ENCODE measurements at regions not wholly inside any gene's neighbourhood (a gene's known extent, or its start where the extent isn't known, plus 50 kb on each side); places are given as distances from the start of the nearest gene placed in this dataset.

DNA sequence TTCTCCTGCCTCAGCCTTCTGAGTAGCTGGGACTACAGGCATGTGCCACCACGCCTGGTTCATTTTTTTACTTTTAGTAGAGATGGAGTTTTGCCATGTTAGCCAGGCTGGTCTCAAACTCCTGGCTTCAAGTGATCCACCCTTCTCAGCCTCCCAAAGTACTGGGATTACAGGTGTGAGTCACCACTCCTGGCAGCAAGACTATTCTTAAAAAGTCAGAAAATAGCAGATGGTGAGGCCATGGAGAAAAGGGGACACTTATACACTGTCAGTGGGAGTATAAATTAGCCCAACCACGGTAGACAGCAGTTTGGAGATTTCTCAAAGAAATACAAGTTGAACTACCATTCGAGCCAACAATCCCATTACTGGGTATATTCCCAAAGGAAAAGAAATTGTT lies 603.3 kb upstream of the TBL1XR1 start:
- Histone ChIP-seq H3K79me2 (ENCODE audit: insufficient read depth, low read length) (no peaks in the 10 kb centered on the region), H3K36me3 (ENCODE audit: insufficient read depth, low read length) (no peaks in the 10 kb centered on the region), H3K27ac (ENCODE audit: low read depth, low read length) (peak overlapping the region; percentile 83), H3K4me3 (ENCODE audit: insufficient read depth, low read length) (no peak overlapping the region), H2AFZ (ENCODE audit: low read length) (no peak overlapping the region), H3K4me1 (ENCODE audit: insufficient read depth, low read length) (peaks cover 40% of the 10 kb centered on the region), H3K9me3 (ENCODE audit: low read depth, low read length) (no peaks in the 10 kb centered on the region), H3K27me3 (ENCODE audit: insufficient read depth, low read length) (no peaks in the 10 kb centered on the region), H4K20me1 (ENCODE audit: insufficient read depth, low read length) (no peaks in the 10 kb centered on the region), H3K4me2 (ENCODE audit: insufficient read depth, low read length) (no peak overlapping the region)
- no peak for DNase-seq (ENCODE audit: insufficient read length, low spot score, missing footprints)
- TF ChIP-seq, protein P1, sequence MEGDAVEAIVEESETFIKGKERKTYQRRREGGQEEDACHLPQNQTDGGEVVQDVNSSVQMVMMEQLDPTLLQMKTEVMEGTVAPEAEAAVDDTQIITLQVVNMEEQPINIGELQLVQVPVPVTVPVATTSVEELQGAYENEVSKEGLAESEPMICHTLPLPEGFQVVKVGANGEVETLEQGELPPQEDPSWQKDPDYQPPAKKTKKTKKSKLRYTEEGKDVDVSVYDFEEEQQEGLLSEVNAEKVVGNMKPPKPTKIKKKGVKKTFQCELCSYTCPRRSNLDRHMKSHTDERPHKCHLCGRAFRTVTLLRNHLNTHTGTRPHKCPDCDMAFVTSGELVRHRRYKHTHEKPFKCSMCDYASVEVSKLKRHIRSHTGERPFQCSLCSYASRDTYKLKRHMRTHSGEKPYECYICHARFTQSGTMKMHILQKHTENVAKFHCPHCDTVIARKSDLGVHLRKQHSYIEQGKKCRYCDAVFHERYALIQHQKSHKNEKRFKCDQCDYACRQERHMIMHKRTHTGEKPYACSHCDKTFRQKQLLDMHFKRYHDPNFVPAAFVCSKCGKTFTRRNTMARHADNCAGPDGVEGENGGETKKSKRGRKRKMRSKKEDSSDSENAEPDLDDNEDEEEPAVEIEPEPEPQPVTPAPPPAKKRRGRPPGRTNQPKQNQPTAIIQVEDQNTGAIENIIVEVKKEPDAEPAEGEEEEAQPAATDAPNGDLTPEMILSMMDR (IDR thresholded peaks at IDR 0.05; ENCODE audit: extremely low read depth, low read depth, low read length): no peak

DNA sequence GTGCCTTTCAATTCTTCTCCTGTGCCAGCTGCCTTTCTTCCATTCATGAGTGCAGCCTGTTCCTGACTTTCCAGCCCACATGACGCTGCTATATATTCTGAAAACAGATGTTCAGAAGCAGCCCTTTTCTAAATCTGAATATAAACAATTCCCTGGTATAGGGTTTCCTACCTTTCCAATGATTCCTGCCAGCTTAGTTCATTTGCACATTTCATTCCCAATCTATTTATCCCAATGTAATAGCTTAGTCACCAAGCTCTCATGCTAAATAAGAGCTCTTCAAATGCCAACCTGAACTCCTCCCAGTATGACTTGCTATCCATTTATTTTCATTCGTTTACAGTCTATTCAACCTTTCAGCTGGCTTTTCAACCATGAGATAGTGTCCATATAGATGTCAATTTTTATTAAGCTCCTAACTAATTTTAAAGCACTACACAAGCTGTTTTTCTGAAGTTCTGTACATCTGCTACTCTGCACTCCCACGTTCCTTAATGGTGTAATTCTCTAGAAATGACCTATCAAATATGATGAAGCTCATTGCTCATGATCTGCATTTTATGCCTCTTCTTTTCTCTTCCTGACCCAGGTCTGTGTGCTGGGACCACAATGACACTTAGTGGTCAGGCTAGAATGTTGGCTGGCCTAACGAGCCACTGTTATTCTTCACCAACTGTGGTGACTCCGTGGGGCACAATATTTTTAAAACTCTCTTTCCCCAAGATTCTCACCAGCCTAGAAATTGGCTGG lies 605.0 kb upstream of the TBL1XR1 start:
- Histone ChIP-seq H4K20me1 (ENCODE audit: insufficient read depth, low read length) (no peaks in the 10 kb centered on the region), H3K79me2 (ENCODE audit: insufficient read depth, low read length) (no peaks in the 10 kb centered on the region), H3K4me2 (ENCODE audit: insufficient read depth, low read length) (peak overlapping the region; percentile 38), H3K4me3 (ENCODE audit: insufficient read depth, low read length) (no peak overlapping the region), H3K9me3 (ENCODE audit: low read depth, low read length) (no peaks in the 10 kb centered on the region), H3K36me3 (ENCODE audit: insufficient read depth, low read length) (no peaks in the 10 kb centered on the region), H3K27me3 (ENCODE audit: insufficient read depth, low read length) (no peaks in the 10 kb centered on the region), H2AFZ (ENCODE audit: low read length) (no peak overlapping the region), H3K4me1 (ENCODE audit: insufficient read depth, low read length) (peaks cover 40% of the 10 kb centered on the region), H3K27ac (ENCODE audit: low read depth, low read length) (peak overlapping the region; percentile 83)
- TF ChIP-seq, protein P1 (IDR thresholded peaks at IDR 0.05; ENCODE audit: extremely low read depth, low read depth, low read length): no peak
- peak; percentile 68 for DNase-seq (ENCODE audit: insufficient read length, low spot score, missing footprints)

DNA sequence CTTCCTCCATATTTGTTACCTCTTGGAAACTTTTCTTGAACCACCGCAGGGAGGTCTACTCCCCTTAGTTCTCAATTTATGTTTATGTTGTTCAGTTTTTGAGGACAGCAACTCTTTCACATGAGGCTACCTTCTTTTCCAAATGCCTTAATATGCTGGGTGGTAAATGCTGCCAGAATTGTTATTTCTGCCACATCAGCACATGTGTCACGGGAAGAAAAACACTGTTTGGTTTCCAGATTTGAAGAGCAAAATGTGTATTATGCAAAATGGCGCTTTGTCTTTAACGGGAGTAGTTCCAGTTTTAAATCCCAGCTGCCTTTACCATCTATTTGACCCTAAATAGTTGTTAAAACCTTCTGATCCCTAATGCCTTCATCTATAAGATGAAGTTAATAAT lies 606.2 kb upstream of the TBL1XR1 start:
- Histone ChIP-seq H3K9me3 (ENCODE audit: low read depth, low read length) (no peaks in the 10 kb centered on the region), H3K4me2 (ENCODE audit: insufficient read depth, low read length) (no peak overlapping the region), H3K27me3 (ENCODE audit: insufficient read depth, low read length) (no peaks in the 10 kb centered on the region), H3K79me2 (ENCODE audit: insufficient read depth, low read length) (no peaks in the 10 kb centered on the region), H3K27ac (ENCODE audit: low read depth, low read length) (peak overlapping the region; percentile 83), H4K20me1 (ENCODE audit: insufficient read depth, low read length) (no peaks in the 10 kb centered on the region), H3K4me1 (ENCODE audit: insufficient read depth, low read length) (peaks cover 40% of the 10 kb centered on the region), H3K36me3 (ENCODE audit: insufficient read depth, low read length) (no peaks in the 10 kb centered on the region), H2AFZ (ENCODE audit: low read length) (no peak overlapping the region), H3K4me3 (ENCODE audit: insufficient read depth, low read length) (no peak overlapping the region)
- TF ChIP-seq, protein P1 (IDR thresholded peaks at IDR 0.05; ENCODE audit: extremely low read depth, low read depth, low read length): no peak
- no peak for DNase-seq (ENCODE audit: insufficient read length, low spot score, missing footprints)

DNA sequence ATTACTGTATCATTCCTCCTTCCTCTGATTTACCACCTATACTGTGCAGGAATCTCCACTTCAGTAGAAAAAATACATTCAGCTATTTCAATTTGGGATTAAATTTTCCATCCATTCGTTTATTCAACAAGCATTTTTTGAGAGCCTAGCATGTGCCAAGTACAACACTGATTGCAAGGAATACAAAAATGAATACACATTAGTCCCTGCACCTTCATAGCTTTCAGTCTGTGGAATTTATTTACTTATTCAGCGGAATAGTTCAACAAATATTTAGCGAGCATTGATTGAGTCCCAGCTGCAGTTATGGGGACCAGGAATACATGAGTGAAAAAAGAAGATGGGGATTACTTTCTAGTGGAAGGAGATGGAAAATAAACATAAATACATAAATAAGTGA lies 606.8 kb upstream of the TBL1XR1 start:
- H3K27me3 ChIP-seq (ENCODE audit: insufficient read depth, low read length): no peaks in the 10 kb centered on the region
- no peak for DNase-seq (ENCODE audit: insufficient read length, low spot score, missing footprints)
- no peak overlapping the region for H3K4me2 ChIP-seq (ENCODE audit: insufficient read depth, low read length)
- no peaks in the 10 kb centered on the region for H3K9me3 ChIP-seq (ENCODE audit: low read depth, low read length)
- no peak overlapping the region for H2AFZ ChIP-seq (ENCODE audit: low read length)
- H3K4me1 ChIP-seq (ENCODE audit: insufficient read depth, low read length): peaks cover 40% of the 10 kb centered on the region
- no peak overlapping the region for H3K4me3 ChIP-seq (ENCODE audit: insufficient read depth, low read length)
- H3K27ac ChIP-seq (ENCODE audit: low read depth, low read length): no peak overlapping the region
- no peaks in the 10 kb centered on the region for H3K79me2 ChIP-seq (ENCODE audit: insufficient read depth, low read length)
- no peaks in the 10 kb centered on the region for H3K36me3 ChIP-seq (ENCODE audit: insufficient read depth, low read length)
- TF ChIP-seq, protein P1 (IDR thresholded peaks at IDR 0.05; ENCODE audit: extremely low read depth, low read depth, low read length): no peak
- no peaks in the 10 kb centered on the region for H4K20me1 ChIP-seq (ENCODE audit: insufficient read depth, low read length)

Data from osteoblast (primary cell).